GM23338 (cell line): ENCODE measurements at regions not wholly inside any gene's neighbourhood (a gene's known extent, or its start where the extent isn't known, plus 50 kb on each side); places are given as distances from the start of the nearest gene placed in this dataset.

Experiments used
- ATAC-seq: fragments of 200-7000 bp; cut with Tn5 transposase; 3 replicates; pipeline ENCODE4 v1.9.1; 2020
- DNase-seq: peaks from one replicate; pipeline ENCODE4 v3.0.0-alpha.2; 2015; ENCODE audit warnings: low spot score
- H2AFZ ChIP-seq: fragments of 200-600 bp; sonication (generic); 2 replicates; pipeline ENCODE4 v1.8.0; 2016; ENCODE audit warnings: antibody characterized with exemption, mild to moderate bottlenecking, moderate library complexity
- H3F3A ChIP-seq: fragments of 200-600 bp; sonication (generic); replicated peaks from 2 replicates; pipeline ENCODE4 v1.8.0; 2017; ENCODE audit warnings: antibody characterized with exemption, mixed run types, low read depth
- H3K27ac ChIP-seq: fragments of 200-600 bp; sonication (generic); 2 replicates; pipeline ENCODE4 v1.6.1; 2016; ENCODE audit warnings: low read depth
- H3K27me3 ChIP-seq: fragments of 200-600 bp; sonication (generic); 2 replicates; pipeline ENCODE4 v1.8.0; 2016; ENCODE audit warnings: mild to moderate bottlenecking, mixed run types, moderate library complexity; ENCODE audit not compliant: insufficient read depth
- H3K36me3 ChIP-seq: fragments of 200-600 bp; sonication (generic); 2 replicates; pipeline ENCODE4 v1.8.0; 2016; ENCODE audit warnings: mild to moderate bottlenecking; ENCODE audit not compliant: insufficient read depth
- H3K4me1 ChIP-seq: fragments of 200-600 bp; sonication (generic); 2 replicates; pipeline ENCODE4 v1.8.0; 2016; ENCODE audit warnings: mild to moderate bottlenecking, moderate library complexity; ENCODE audit not compliant: insufficient read depth
- H3K4me2 ChIP-seq: fragments of 200-600 bp; sonication (generic); 2 replicates; pipeline ENCODE4 v1.7.1; 2017; ENCODE audit warnings: mixed run types
- H3K4me3 ChIP-seq: fragments of 200-600 bp; sonication (generic); 2 replicates; pipeline ENCODE4 v1.6.1; 2016; ENCODE audit warnings: mixed run types
- H3K79me2 ChIP-seq: fragments of 200-600 bp; sonication (generic); replicated peaks from 2 replicates; pipeline ENCODE4 v1.8.0; 2017; ENCODE audit warnings: mild to moderate bottlenecking; ENCODE audit not compliant: insufficient read depth
- H3K9me2 ChIP-seq: fragments of 200-600 bp; sonication (generic); 2 replicates; pipeline ENCODE4 v1.8.0; 2017; ENCODE audit not compliant: insufficient read depth
- H4K20me1 ChIP-seq: fragments of 200-600 bp; sonication (generic); replicated peaks from 2 replicates; pipeline ENCODE4 v1.8.0; 2017; ENCODE audit warnings: mild to moderate bottlenecking; ENCODE audit not compliant: insufficient read depth
- H3K27ac Mint-ChIP-seq: 2 replicates; pipeline ENCODE4 v1.8.0; 2020; ENCODE audit warnings: inconsistent platforms, mild to moderate bottlenecking, moderate library complexity, mixed read lengths
- H3K27me3 Mint-ChIP-seq: 3 replicates; pipeline ENCODE4 v1.8.0; 2022; ENCODE audit warnings: low read depth, mild to moderate bottlenecking, moderate library complexity, mixed read lengths, inconsistent platforms; ENCODE audit not compliant: insufficient read depth, poor library complexity
- H3K36me3 Mint-ChIP-seq: 3 replicates; pipeline ENCODE4 v1.8.0; 2021; ENCODE audit warnings: low read depth, mild to moderate bottlenecking, inconsistent platforms, moderate library complexity, mixed read lengths
- H3K4me1 Mint-ChIP-seq: 3 replicates; pipeline ENCODE4 v1.8.0; 2020; ENCODE audit warnings: mild to moderate bottlenecking, inconsistent platforms, mixed read lengths
- H3K4me3 Mint-ChIP-seq: 3 replicates; pipeline ENCODE4 v1.8.0; 2021; ENCODE audit warnings: moderate library complexity, mild to moderate bottlenecking, inconsistent platforms, mixed read lengths
- H3K9me3 Mint-ChIP-seq: 3 replicates; pipeline ENCODE4 v1.8.0; 2020; ENCODE audit warnings: moderate library complexity, mild to moderate bottlenecking, inconsistent platforms, mixed read lengths
- CREB1 ChIP-seq: fragments of 250-450 bp; sonication (Bioruptor Pico); IDR thresholded peaks from 2 replicates; pipeline ENCODE4 v1.5.0; 2020; ENCODE audit warnings: low read depth, mild to moderate bottlenecking, moderate library complexity
- ETS1 ChIP-seq: IDR thresholded peaks from 2 replicates; pipeline ENCODE4 v1.6.1; 2016; ENCODE audit warnings: antibody characterized with exemption
- EZH2 ChIP-seq: fragments of 200-600 bp; sonication (generic); IDR thresholded peaks from one replicate; pipeline ENCODE4 v1.8.0; 2017; ENCODE audit warnings: antibody characterized with exemption, mild to moderate bottlenecking, low read depth; ENCODE audit not compliant: unreplicated experiment
- EZH2phosphoT487 ChIP-seq: fragments of 200-600 bp; sonication (generic); IDR thresholded peaks from one replicate; pipeline ENCODE4 v1.8.1; 2018; ENCODE audit warnings: antibody characterized with exemption; ENCODE audit not compliant: unreplicated experiment
- JUNB ChIP-seq: IDR thresholded peaks from one replicate; pipeline ENCODE4 v1.6.1; 2016; ENCODE audit warnings: antibody characterized with exemption; ENCODE audit not compliant: unreplicated experiment
- NANOG ChIP-seq: IDR thresholded peaks from 2 replicates; pipeline ENCODE4 v1.6.1; 2016; ENCODE audit warnings: antibody characterized with exemption, borderline replicate concordance
- POLR2AphosphoS5 ChIP-seq: IDR thresholded peaks from 2 replicates; pipeline ENCODE4 v1.6.1; 2016; ENCODE audit warnings: antibody characterized with exemption, low read depth
- REST ChIP-seq: IDR thresholded peaks from one replicate; pipeline ENCODE4 v1.6.1; 2018; ENCODE audit warnings: antibody characterized with exemption; ENCODE audit not compliant: unreplicated experiment
- STAT1 ChIP-seq: IDR thresholded peaks from one replicate; pipeline ENCODE4 v1.6.1; 2016; ENCODE audit warnings: antibody characterized with exemption; ENCODE audit not compliant: unreplicated experiment
- ZNF114 ChIP-seq: fragments of 250-450 bp; sonication (Bioruptor Pico); IDR thresholded peaks from 2 replicates; pipeline ENCODE4 v1.5.0; 2020; ENCODE audit warnings: mild to moderate bottlenecking, moderate library complexity
- ZNF331 ChIP-seq: fragments of 250-450 bp; sonication (Bioruptor Pico); IDR thresholded peaks from 2 replicates; pipeline ENCODE4 v1.5.0; 2020; ENCODE audit warnings: low read depth, mild to moderate bottlenecking, moderate library complexity
- TF ChIP-seq, protein P1 (sequence below): fragments of 250-450 bp; sonication (Bioruptor Pico); IDR thresholded peaks from 2 replicates; pipeline ENCODE4 v1.5.0; 2020; ENCODE audit warnings: mild to moderate bottlenecking, moderate library complexity
- TF ChIP-seq, protein P2 (sequence below), 2 experiments: fragments of 200-600 bp in 1 of 2; sonication (generic) in 1 of 2; conservative IDR thresholded peaks; 2 replicates each; pipeline versions ENCODE4 v1.5.1 to v1.6.1; 2016 to 2017; ENCODE audit warnings: antibody characterized with exemption in 2 of 2, low read depth in 2 of 2, mild to moderate bottlenecking in 2 of 2, moderate library complexity in 1 of 2

DNA sequence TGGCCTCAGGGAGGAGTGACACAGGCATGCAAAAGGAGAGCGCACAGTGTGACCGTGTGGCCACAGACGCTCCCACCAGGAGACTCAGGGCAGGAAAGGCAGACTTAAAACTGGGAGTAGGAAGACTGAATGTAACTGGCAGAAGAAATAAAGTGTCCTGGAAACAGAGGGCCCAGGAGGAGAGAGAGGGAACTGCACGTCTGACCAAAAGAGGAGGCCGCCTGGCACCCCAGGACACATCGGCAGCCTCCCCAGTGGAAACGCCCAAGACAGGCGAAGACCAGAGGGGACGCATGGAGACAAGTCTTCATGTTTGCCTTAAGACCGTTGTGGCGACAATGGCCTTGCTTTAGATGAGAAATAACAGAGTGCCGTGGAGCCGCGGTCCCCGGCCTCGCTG lies 163.6 kb upstream of the ALKAL2 start:
- Mint-ChIP-seq H3K27me3 (peaks cover 2% of the 10 kb centered on the region), H3K27ac (no peak overlapping the region), H3K4me1 (peaks cover 11% of the 10 kb centered on the region; the same call in 2 of the 3 replicates), H3K36me3 (no peaks in the 10 kb centered on the region), H3K4me3 (no peak overlapping the region; the same call in 2 of the 3 replicates), H3K9me3 (peaks cover 3% of the 10 kb centered on the region; the same call in 1 of the 3 replicates)
- Histone ChIP-seq H3K36me3 (no peaks in the 10 kb centered on the region), H3K27ac (no peak overlapping the region), H3K4me1 (no peaks in the 10 kb centered on the region; the same call in 1 of the 2 replicates), H2AFZ (no peak overlapping the region), H3K79me2 (no peaks in the 10 kb centered on the region), H3K27me3 (no peaks in the 10 kb centered on the region), H3K4me2 (no peak overlapping the region), H3F3A (no peaks in the 10 kb centered on the region), H3K9me2 (no peaks in the 10 kb centered on the region), H3K4me3 (no peak overlapping the region), H4K20me1 (no peaks in the 10 kb centered on the region)
- TF ChIP-seq JUNB (no peak), ZNF331 (CRISPR knock-in tag) (no peak), CREB1 (no peak), NANOG (no peak), EZH2phosphoT487 (no peak), EZH2 (no peak), REST (no peak), ETS1 (no peak), POLR2AphosphoS5 (no peak), ZNF114 (CRISPR knock-in tag) (no peak), STAT1 (no peak)
- TF ChIP-seq, protein P1, sequence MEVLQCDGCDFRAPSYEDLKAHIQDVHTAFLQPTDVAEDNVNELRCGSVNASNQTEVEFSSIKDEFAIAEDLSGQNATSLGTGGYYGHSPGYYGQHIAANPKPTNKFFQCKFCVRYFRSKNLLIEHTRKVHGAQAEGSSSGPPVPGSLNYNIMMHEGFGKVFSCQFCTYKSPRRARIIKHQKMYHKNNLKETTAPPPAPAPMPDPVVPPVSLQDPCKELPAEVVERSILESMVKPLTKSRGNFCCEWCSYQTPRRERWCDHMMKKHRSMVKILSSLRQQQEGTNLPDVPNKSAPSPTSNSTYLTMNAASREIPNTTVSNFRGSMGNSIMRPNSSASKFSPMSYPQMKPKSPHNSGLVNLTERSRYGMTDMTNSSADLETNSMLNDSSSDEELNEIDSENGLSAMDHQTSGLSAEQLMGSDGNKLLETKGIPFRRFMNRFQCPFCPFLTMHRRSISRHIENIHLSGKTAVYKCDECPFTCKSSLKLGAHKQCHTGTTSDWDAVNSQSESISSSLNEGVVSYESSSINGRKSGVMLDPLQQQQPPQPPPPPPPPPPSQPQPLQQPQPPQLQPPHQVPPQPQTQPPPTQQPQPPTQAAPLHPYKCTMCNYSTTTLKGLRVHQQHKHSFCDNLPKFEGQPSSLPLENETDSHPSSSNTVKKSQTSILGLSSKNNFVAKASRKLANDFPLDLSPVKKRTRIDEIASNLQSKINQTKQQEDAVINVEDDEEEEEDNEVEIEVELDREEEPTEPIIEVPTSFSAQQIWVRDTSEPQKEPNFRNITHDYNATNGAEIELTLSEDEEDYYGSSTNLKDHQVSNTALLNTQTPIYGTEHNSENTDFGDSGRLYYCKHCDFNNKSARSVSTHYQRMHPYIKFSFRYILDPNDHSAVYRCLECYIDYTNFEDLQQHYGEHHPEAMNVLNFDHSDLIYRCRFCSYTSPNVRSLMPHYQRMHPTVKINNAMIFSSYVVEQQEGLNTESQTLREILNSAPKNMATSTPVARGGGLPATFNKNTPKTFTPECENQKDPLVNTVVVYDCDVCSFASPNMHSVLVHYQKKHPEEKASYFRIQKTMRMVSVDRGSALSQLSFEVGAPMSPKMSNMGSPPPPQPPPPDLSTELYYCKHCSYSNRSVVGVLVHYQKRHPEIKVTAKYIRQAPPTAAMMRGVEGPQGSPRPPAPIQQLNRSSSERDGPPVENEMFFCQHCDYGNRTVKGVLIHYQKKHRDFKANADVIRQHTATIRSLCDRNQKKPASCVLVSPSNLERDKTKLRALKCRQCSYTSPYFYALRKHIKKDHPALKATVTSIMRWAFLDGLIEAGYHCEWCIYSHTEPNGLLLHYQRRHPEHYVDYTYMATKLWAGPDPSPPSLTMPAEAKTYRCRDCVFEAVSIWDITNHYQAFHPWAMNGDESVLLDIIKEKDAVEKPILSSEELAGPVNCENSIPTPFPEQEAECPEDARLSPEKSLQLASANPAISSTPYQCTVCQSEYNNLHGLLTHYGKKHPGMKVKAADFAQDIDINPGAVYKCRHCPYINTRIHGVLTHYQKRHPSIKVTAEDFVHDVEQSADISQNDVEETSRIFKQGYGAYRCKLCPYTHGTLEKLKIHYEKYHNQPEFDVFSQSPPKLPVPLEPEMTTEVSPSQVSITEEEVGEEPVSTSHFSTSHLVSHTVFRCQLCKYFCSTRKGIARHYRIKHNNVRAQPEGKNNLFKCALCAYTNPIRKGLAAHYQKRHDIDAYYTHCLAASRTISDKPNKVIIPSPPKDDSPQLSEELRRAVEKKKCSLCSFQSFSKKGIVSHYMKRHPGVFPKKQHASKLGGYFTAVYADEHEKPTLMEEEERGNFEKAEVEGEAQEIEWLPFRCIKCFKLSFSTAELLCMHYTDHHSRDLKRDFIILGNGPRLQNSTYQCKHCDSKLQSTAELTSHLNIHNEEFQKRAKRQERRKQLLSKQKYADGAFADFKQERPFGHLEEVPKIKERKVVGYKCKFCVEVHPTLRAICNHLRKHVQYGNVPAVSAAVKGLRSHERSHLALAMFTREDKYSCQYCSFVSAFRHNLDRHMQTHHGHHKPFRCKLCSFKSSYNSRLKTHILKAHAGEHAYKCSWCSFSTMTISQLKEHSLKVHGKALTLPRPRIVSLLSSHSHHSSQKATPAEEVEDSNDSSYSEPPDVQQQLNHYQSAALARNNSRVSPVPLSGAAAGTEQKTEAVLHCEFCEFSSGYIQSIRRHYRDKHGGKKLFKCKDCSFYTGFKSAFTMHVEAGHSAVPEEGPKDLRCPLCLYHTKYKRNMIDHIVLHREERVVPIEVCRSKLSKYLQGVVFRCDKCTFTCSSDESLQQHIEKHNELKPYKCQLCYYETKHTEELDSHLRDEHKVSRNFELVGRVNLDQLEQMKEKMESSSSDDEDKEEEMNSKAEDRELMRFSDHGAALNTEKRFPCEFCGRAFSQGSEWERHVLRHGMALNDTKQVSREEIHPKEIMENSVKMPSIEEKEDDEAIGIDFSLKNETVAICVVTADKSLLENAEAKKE (CRISPR knock-in tag), result no peak
- TF ChIP-seq, protein P2, sequence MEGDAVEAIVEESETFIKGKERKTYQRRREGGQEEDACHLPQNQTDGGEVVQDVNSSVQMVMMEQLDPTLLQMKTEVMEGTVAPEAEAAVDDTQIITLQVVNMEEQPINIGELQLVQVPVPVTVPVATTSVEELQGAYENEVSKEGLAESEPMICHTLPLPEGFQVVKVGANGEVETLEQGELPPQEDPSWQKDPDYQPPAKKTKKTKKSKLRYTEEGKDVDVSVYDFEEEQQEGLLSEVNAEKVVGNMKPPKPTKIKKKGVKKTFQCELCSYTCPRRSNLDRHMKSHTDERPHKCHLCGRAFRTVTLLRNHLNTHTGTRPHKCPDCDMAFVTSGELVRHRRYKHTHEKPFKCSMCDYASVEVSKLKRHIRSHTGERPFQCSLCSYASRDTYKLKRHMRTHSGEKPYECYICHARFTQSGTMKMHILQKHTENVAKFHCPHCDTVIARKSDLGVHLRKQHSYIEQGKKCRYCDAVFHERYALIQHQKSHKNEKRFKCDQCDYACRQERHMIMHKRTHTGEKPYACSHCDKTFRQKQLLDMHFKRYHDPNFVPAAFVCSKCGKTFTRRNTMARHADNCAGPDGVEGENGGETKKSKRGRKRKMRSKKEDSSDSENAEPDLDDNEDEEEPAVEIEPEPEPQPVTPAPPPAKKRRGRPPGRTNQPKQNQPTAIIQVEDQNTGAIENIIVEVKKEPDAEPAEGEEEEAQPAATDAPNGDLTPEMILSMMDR (conservative IDR thresholded peaks at IDR 0.05; ENCODE audit: low read depth in 2 of 2), result no peak; a peak in 1 of 4 replicates
- DNase-seq (no peak), ATAC-seq (peak; percentile 49)
